Mesendoderm (in vitro differentiated cells): ENCODE measurements at regions not wholly inside any gene's neighbourhood (a gene's known extent, or its start where the extent isn't known, plus 50 kb on each side); places are given as distances from the start of the nearest gene placed in this dataset.

Source experiments
- DNase-seq: peaks from one replicate; pipeline ENCODE4 v3.0.0; 2013
- H2AK5ac ChIP-seq: 2 replicates; pipeline ENCODE4 v1.6.1; 2013; ENCODE audit warnings: low read length, inconsistent platforms
- H2BK120ac ChIP-seq: 2 replicates; pipeline ENCODE4 v1.6.1; 2013; ENCODE audit warnings: low read depth, mild to moderate bottlenecking, low read length, moderate library complexity, mixed read lengths
- H2BK15ac ChIP-seq: replicated peaks from 2 replicates; pipeline ENCODE4 v1.6.1; 2013; ENCODE audit warnings: low read depth, mild to moderate bottlenecking, moderate library complexity
- H2BK5ac ChIP-seq: 2 replicates; pipeline ENCODE4 v1.6.1; 2013; ENCODE audit warnings: low read length, inconsistent platforms
- H3K18ac ChIP-seq: 2 replicates; pipeline ENCODE4 v1.6.1; 2013; ENCODE audit warnings: mild to moderate bottlenecking, low read length, mixed read lengths
- H3K23ac ChIP-seq: one replicate; pipeline ENCODE4 v1.6.1; 2013; ENCODE audit warnings: low read length
- H3K27ac ChIP-seq: 2 replicates; pipeline ENCODE4 v1.5.1; 2013; ENCODE audit warnings: low read depth, mild to moderate bottlenecking, inconsistent platforms, low read length, moderate library complexity
- H3K27me3 ChIP-seq: 2 replicates; pipeline ENCODE4 v1.6.1; 2013; ENCODE audit warnings: low read length, control low read depth, mild to moderate bottlenecking, inconsistent platforms; ENCODE audit not compliant: insufficient read depth, poor library complexity
- H3K36me3 ChIP-seq: 2 replicates; pipeline ENCODE4 v1.6.1; 2013; ENCODE audit warnings: low read length, inconsistent platforms; ENCODE audit not compliant: control insufficient read depth, insufficient read depth
- H3K4ac ChIP-seq: one replicate; pipeline ENCODE4 v1.6.1; 2013; ENCODE audit warnings: low read depth, mild to moderate bottlenecking, low read length, moderate library complexity
- H3K4me1 ChIP-seq: 2 replicates; pipeline ENCODE4 v1.6.1; 2013; ENCODE audit warnings: low read depth, low read length, inconsistent platforms; ENCODE audit not compliant: control insufficient read depth
- H3K4me2 ChIP-seq: 2 replicates; pipeline ENCODE4 v1.6.1; 2013; ENCODE audit warnings: low read length
- H3K4me3 ChIP-seq: 2 replicates; pipeline ENCODE4 v1.5.1; 2013; ENCODE audit warnings: mild to moderate bottlenecking, low read length
- H3K56ac ChIP-seq: one replicate; pipeline ENCODE4 v1.6.1; 2013; ENCODE audit warnings: low read length
- H3K79me1 ChIP-seq: 2 replicates; pipeline ENCODE4 v1.6.1; 2013; ENCODE audit warnings: low read length, inconsistent platforms
- H3K79me2 ChIP-seq: 2 replicates; pipeline ENCODE4 v1.6.1; 2013; ENCODE audit warnings: mild to moderate bottlenecking, low read length; ENCODE audit not compliant: control insufficient read depth, insufficient read depth
- H3K9ac ChIP-seq: 2 replicates; pipeline ENCODE4 v1.6.1; 2013; ENCODE audit warnings: low read length, inconsistent platforms
- H4K5ac ChIP-seq: one replicate; pipeline ENCODE4 v1.6.1; 2013; ENCODE audit warnings: low read length
- H4K8ac ChIP-seq: one replicate; pipeline ENCODE4 v1.6.1; 2013; ENCODE audit warnings: low read depth, mild to moderate bottlenecking, control low read depth, low read length, moderate library complexity
- WGBS: extraction: QIAGEN DNeasy Blood & Tissue Kit; methylation state at CpG from one replicate; pipeline ENCODE4 v1.1.7; 2013; ENCODE audit warnings: low lambda C conversion rate, missing lambda C conversion rate; ENCODE audit not compliant: insufficient coverage; ENCODE audit errors: extremely low coverage; 5-methylcytosine and 5-hydroxymethylcytosine counted together

GRCh38 chr11:29959488-29959887, 57.3 kb downstream of the KCNA4 start:
- DNase-seq = no peak
- Histone ChIP-seq H3K27me3 (no peaks in the 10 kb centered on the region), H3K79me2 (no peaks in the 10 kb centered on the region), H2BK15ac (no peak overlapping the region), H3K4me3 (no peak overlapping the region), H3K4me2 (no peak overlapping the region), H3K27ac (no peak overlapping the region), H3K79me1 (no peaks in the 10 kb centered on the region), H4K5ac (no peak overlapping the region), H3K23ac (no peak overlapping the region), H2BK5ac (no peak overlapping the region), H3K9ac (no peak overlapping the region), H3K4ac (no peak overlapping the region), H3K56ac (no peak overlapping the region), H3K4me1 (peaks cover 6% of the 10 kb centered on the region), H3K18ac (no peak overlapping the region), H2AK5ac (no peak overlapping the region), H2BK120ac (no peak overlapping the region), H4K8ac (no peak overlapping the region), H3K36me3 (no peaks in the 10 kb centered on the region)
- no CpG with 5 or more reads among the region's 1 CpG for WGBS

- no peak overlapping the region for H2BK15ac ChIP-seq
- DNase-seq = peak; percentile 73
- no peak overlapping the region for H3K9ac ChIP-seq
- H2BK120ac ChIP-seq = no peak overlapping the region
- H2BK5ac ChIP-seq = no peak overlapping the region
- WGBS = no CpG with 5 or more reads among the region's 4 CpGs
- H3K56ac ChIP-seq = no peak overlapping the region
- no peak overlapping the region for H3K23ac ChIP-seq
- H3K4me1 ChIP-seq = peaks cover 6% of the 10 kb centered on the region
- H3K36me3 ChIP-seq = no peaks in the 10 kb centered on the region
- no peak overlapping the region for H3K4ac ChIP-seq
- H3K4me3 ChIP-seq = no peak overlapping the region
- H3K79me2 ChIP-seq = no peaks in the 10 kb centered on the region
- no peak overlapping the region for H2AK5ac ChIP-seq
- no peak overlapping the region for H4K5ac ChIP-seq
- no peak overlapping the region for H3K4me2 ChIP-seq
- no peak overlapping the region for H3K27ac ChIP-seq
- no peaks in the 10 kb centered on the region for H3K79me1 ChIP-seq
- no peak overlapping the region for H4K8ac ChIP-seq
- H3K27me3 ChIP-seq = no peaks in the 10 kb centered on the region
- no peak overlapping the region for H3K18ac ChIP-seq
Measured at GRCh38 chr11:29957431-29957830, 59.4 kb downstream of the KCNA4 start.

- H3K36me3 ChIP-seq = no peaks in the 10 kb centered on the region
- H3K23ac ChIP-seq = no peak overlapping the region
- H3K4me2 ChIP-seq = no peak overlapping the region
- H3K27me3 ChIP-seq = no peaks in the 10 kb centered on the region
- H3K9ac ChIP-seq = no peak overlapping the region
- no peak for DNase-seq
- no peak overlapping the region for H3K4ac ChIP-seq
- H2AK5ac ChIP-seq = no peak overlapping the region
- H3K79me1 ChIP-seq = no peaks in the 10 kb centered on the region
- H3K18ac ChIP-seq = no peak overlapping the region
- no peak overlapping the region for H3K4me3 ChIP-seq
- H4K8ac ChIP-seq = no peak overlapping the region
- peaks cover 6% of the 10 kb centered on the region for H3K4me1 ChIP-seq
- H2BK15ac ChIP-seq = no peak overlapping the region
- H2BK120ac ChIP-seq = no peak overlapping the region
- no CpG with 5 or more reads among the region's 2 CpGs for WGBS
- no peak overlapping the region for H2BK5ac ChIP-seq
- no peaks in the 10 kb centered on the region for H3K79me2 ChIP-seq
- H3K56ac ChIP-seq = no peak overlapping the region
- no peak overlapping the region for H4K5ac ChIP-seq
- H3K27ac ChIP-seq = no peak overlapping the region
Measured at GRCh38 chr11:29956076-29956556, 60.7 kb downstream of the KCNA4 start.

- H2BK120ac ChIP-seq = no peak overlapping the region
- no peak overlapping the region for H3K27ac ChIP-seq
Measured at GRCh38 chr11:29943347-29943746, 73.5 kb downstream of the KCNA4 start.

GRCh38 chr11:29937526-29937925, 79.3 kb downstream of the KCNA4 start:
- WGBS = no CpG with 5 or more reads among the region's 4 CpGs
- Histone ChIP-seq H3K9ac (no peak overlapping the region), H3K4me1 (no peaks in the 10 kb centered on the region), H3K27ac (no peak overlapping the region), H2BK120ac (no peak overlapping the region), H3K4me2 (no peak overlapping the region), H2AK5ac (no peak overlapping the region), H3K18ac (no peak overlapping the region), H3K4me3 (no peak overlapping the region), H3K79me2 (no peaks in the 10 kb centered on the region), H2BK5ac (no peak overlapping the region), H3K23ac (no peak overlapping the region), H2BK15ac (no peak overlapping the region), H3K36me3 (no peaks in the 10 kb centered on the region), H3K79me1 (no peaks in the 10 kb centered on the region), H3K27me3 (no peaks in the 10 kb centered on the region), H4K5ac (no peak overlapping the region), H4K8ac (no peak overlapping the region), H3K4ac (no peak overlapping the region), H3K56ac (no peak overlapping the region)
- DNase-seq = no peak

More at GRCh38 chr11:29943347-29943746, 73.5 kb downstream of the KCNA4 start:
- no peak overlapping the region for H2BK5ac ChIP-seq
- H3K4me2 ChIP-seq = no peak overlapping the region
- H3K9ac ChIP-seq = no peak overlapping the region
- H4K5ac ChIP-seq = no peak overlapping the region
- DNase-seq = no peak
- H3K56ac ChIP-seq = no peak overlapping the region
- H3K23ac ChIP-seq = no peak overlapping the region
- H3K4me3 ChIP-seq = no peak overlapping the region
- no peaks in the 10 kb centered on the region for H3K27me3 ChIP-seq
- H3K79me1 ChIP-seq = no peaks in the 10 kb centered on the region
- H3K18ac ChIP-seq = no peak overlapping the region
- H3K4ac ChIP-seq = no peak overlapping the region
- no peak overlapping the region for H4K8ac ChIP-seq
- H2BK15ac ChIP-seq = no peak overlapping the region
- H3K4me1 ChIP-seq = no peaks in the 10 kb centered on the region
- H3K79me2 ChIP-seq = no peaks in the 10 kb centered on the region
- H3K36me3 ChIP-seq = no peaks in the 10 kb centered on the region
- no peak overlapping the region for H2AK5ac ChIP-seq

- Histone ChIP-seq H3K79me2 (no peaks in the 10 kb centered on the region), H4K8ac (no peak overlapping the region), H3K4me3 (no peak overlapping the region), H4K5ac (no peak overlapping the region), H3K18ac (no peak overlapping the region), H3K23ac (no peak overlapping the region), H3K56ac (no peak overlapping the region), H2BK120ac (no peak overlapping the region), H2BK5ac (no peak overlapping the region), H3K4ac (no peak overlapping the region), H3K27me3 (no peaks in the 10 kb centered on the region), H2AK5ac (no peak overlapping the region), H3K4me1 (no peaks in the 10 kb centered on the region), H3K4me2 (no peak overlapping the region), H3K27ac (no peak overlapping the region), H3K36me3 (no peaks in the 10 kb centered on the region), H3K79me1 (no peaks in the 10 kb centered on the region), H3K9ac (no peak overlapping the region), H2BK15ac (no peak overlapping the region)
- WGBS = no CpG with 5 or more reads among the region's 19 CpGs
- DNase-seq = no peak
Measured at GRCh38 chr11:29934115-29934638, 82.7 kb downstream of the KCNA4 start.
